GM12865 (cell line): ENCODE measurements at regions not wholly inside any gene's neighbourhood (a gene's known extent, or its start where the extent isn't known, plus 50 kb on each side); places are given as distances from the start of the nearest gene placed in this dataset.

Source experiments
- DNase-seq: peaks from one replicate; pipeline ENCODE4 v3.0.0; 2010; ENCODE audit warnings: low read depth
- H3K4me3 ChIP-seq: 2 replicates; pipeline ENCODE4 v1.5.1; 2011; ENCODE audit warnings: mild to moderate bottlenecking, low read depth, low read length, control low read depth
- TF ChIP-seq, protein P1 (sequence below): IDR thresholded peaks from 2 replicates; pipeline ENCODE4 v1.5.1; 2011; ENCODE audit warnings: low read length, control low read depth, low read depth, inconsistent platforms; ENCODE audit not compliant: insufficient read depth; ENCODE audit errors: missing control alignments

DNA sequence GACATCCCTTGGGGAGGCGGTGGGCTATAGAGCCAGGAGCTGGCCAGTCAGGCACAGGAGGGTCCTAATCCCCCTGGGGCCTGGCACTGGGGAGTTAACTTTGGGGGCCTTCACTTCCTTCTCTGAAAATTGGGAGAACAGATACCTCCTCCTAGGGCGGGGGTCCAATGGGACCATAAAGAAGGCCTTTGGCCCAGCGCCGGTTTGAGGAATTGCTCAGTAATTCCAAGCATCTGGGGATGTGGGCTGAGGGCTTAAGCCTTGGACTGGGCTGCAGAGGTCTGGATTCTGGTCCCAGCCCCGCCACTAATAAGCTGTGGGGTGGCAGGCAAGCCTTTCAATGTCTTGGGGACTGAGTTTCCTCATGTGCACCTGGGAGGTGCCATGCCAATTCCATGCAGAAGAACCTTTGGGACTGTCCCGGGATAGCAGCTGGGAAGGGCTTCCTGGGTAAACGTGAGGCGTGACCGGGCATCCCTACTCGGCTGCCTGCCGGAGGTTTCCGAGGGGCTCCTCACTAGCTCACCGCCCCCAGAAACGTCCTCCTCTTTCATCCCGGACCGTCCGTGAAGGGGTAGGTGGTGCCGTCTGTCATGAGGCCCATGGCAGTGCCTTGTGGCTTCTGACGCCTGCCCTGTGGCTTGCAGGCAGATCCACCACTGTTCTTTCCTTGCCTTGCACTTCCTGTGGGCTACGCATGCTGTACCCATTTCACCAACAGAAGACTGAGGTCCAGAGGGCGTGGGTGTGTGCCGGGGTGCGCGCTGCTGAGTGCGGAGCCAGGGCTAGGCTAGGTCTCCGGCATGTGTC lies 67.4 kb upstream of the HPCAL1 start:
- H3K4me3 ChIP-seq = no peak overlapping the region
- no peak for DNase-seq
- TF ChIP-seq, protein P1, sequence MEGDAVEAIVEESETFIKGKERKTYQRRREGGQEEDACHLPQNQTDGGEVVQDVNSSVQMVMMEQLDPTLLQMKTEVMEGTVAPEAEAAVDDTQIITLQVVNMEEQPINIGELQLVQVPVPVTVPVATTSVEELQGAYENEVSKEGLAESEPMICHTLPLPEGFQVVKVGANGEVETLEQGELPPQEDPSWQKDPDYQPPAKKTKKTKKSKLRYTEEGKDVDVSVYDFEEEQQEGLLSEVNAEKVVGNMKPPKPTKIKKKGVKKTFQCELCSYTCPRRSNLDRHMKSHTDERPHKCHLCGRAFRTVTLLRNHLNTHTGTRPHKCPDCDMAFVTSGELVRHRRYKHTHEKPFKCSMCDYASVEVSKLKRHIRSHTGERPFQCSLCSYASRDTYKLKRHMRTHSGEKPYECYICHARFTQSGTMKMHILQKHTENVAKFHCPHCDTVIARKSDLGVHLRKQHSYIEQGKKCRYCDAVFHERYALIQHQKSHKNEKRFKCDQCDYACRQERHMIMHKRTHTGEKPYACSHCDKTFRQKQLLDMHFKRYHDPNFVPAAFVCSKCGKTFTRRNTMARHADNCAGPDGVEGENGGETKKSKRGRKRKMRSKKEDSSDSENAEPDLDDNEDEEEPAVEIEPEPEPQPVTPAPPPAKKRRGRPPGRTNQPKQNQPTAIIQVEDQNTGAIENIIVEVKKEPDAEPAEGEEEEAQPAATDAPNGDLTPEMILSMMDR = no peak

- DNase-seq = no peak
- TF ChIP-seq, protein P1 = no peak
- H3K4me3 ChIP-seq = no peak overlapping the region
Observed at GRCh38 chr2:10235909-10236550, 66.7 kb upstream of the HPCAL1 start.

GRCh38 chr2:10236571-10237391 lies 65.9 kb upstream of the HPCAL1 start:
- H3K4me3 ChIP-seq = no peak overlapping the region
- TF ChIP-seq, protein P1 = no peak
- no peak for DNase-seq

DNA sequence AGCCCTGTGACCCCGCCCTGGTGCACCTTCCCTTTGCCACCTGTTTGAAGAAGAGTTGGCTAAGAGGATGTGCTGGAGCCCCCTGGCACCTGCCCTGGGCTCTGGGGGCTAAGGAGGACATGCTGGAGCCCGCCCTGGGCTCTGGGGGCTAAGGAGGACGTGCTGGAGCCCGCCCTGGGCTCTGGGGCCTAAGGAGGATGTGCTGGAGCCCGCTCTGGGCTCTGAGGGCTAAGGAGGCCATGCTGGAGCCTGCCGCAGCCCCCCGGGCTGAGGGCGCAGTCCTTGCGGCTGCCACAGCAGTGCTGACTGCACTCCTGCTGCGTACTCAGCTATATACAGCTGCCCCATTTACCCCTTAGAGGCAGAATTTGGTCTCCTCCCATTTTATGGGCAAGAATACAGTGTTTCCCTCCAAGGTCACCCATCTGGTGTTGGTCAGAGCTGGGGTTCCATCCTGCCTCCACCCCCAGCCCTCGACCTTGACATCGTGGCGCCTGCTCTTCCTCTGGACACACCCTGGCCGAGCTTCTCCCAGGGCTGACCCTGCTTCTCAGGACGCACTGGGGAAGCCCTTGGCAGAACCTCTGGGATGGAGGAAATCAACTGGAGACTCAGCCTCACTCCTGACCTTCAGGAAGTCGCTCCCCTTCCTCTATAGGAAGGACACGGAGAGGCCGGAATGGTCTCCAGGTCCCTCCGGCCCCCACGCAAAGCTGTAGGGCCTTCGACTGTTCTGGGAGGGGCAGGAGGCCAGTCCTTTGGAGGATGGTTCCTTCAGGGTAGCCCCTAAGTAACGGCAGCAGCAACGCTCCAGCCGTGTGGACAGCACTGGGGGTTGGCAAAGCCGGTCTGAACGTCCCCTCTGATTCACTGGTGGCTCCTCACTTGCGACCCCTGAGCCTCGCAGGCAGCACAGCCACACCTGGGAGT lies 65.0 kb upstream of the HPCAL1 start:
- no peak overlapping the region for H3K4me3 ChIP-seq
- TF ChIP-seq, protein P1 = no peak
- no peak for DNase-seq

DNA sequence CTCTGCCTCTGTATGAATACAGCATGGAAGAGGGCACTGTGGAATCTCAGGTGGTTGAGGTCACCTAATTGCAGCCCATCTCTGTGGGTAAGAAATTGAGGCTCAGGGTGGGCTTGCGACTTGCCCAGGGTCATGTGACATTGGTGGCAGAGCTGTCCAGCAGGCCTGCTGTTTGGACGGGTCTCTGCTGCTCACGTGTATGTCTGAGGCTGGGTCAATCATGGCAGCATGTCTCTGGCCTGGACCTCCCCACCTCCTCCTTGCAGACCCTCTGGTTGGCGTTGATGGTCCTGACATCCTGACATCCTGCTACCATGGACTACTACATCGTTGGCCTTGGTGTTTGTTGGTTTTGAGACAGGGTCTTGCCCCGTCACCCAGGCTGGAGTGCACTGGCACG lies 64.3 kb upstream of the HPCAL1 start:
- TF ChIP-seq, protein P1 = no peak
- H3K4me3 ChIP-seq = no peak overlapping the region
- DNase-seq = no peak

DNA sequence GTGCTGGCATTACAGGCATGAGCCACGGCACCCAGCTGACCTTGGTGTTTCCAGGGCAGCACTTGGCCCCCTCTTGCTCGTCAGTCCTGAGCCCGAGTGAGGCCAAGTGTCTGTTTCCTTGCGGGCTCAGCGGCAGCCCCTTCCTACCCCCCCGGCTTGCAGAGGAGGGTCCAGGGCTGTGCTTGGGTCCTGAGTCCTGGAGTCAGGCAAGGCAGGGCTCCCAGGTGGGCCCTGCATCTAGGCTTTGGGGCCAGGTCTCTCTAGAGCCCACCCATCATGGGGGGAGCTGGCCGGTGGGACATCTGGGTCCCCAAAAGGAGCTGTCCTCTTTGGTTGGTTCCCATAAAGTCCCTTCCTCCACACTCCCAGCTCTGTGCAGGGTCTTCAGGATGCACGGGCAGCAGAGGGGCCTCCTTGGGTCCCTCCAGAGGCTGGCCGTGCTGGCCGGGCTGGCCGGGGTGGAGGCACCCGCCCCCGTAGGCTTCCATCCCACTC lies 63.7 kb upstream of the HPCAL1 start:
- DNase-seq = no peak
- TF ChIP-seq, protein P1 = no peak
- H3K4me3 ChIP-seq = no peak overlapping the region
